ENCODE measurements at regions not wholly inside any gene's neighbourhood (a gene's known extent, or its start where the extent isn't known, plus 50 kb on each side); places are given as distances from the start of the nearest gene placed in this dataset.
"Not testable (repeated sequence)": the region's sequence is repeated elsewhere in the genome, so short reads cannot be mapped to it uniquely, and the experiment has no call there.

DNA sequence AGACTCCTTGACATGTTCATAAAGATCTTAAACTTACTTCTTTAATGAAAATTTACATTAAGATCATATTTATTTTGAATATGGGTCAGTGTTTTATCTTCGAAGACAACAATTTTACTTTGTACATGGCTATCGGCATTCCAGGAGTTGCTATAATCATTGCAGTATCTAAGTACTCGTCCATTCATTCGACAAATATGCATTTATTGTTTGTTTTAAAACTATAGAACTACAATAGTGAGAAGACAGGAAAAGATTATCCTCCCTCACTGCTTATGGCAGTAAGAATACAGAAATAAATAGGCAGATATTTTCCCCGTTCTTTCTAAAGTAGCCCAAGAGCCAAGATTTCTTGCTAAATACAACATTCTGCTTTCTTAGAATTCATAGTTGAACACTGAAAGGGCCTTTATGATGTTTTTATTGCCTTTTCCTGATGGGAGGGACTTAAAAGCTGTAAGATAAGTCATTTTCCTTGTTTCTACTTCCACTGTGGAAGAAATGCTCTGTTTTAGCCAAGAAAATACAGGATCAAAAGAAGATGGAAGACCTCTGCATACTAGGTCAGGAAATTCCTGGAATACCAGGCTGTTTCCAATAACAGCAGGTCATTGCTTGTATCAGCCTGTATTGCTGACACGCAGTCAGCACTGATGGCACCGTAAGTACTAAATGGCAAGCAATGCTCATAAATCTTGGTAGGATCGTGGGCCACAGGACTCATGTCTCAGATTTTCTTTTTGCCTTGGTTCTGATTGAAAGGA is 521.0 kb upstream of the ATP2B1 start:
- H3K36me3 ChIP-seq (ENCODE audit: control insufficient read depth, insufficient read depth, low read length): no peaks in the 10 kb centered on the region
- H3K27me3 ChIP-seq (ENCODE audit: control insufficient read depth, insufficient read depth, low read length): no peaks in the 10 kb centered on the region
- H3K27ac ChIP-seq (ENCODE audit: low read depth, low read length): no peak overlapping the region
- no peaks in the 10 kb centered on the region for H3K9me3 ChIP-seq (ENCODE audit: control insufficient read depth, insufficient read depth, low read length)
- WGBS (ENCODE audit: insufficient coverage): 46% methylated on average over 3 of the region's 8 CpGs
- no peak overlapping the region for H3K4me3 ChIP-seq (ENCODE audit: low read depth, low read length)
- no peaks in the 10 kb centered on the region for H3K4me1 ChIP-seq (ENCODE audit: control insufficient read depth, insufficient read depth, low read length)
- DNase-seq (ENCODE audit: low read depth in 4 of 6, low spot score in 6 of 6): peak in 1 of 6 donors; percentile 7

DNA sequence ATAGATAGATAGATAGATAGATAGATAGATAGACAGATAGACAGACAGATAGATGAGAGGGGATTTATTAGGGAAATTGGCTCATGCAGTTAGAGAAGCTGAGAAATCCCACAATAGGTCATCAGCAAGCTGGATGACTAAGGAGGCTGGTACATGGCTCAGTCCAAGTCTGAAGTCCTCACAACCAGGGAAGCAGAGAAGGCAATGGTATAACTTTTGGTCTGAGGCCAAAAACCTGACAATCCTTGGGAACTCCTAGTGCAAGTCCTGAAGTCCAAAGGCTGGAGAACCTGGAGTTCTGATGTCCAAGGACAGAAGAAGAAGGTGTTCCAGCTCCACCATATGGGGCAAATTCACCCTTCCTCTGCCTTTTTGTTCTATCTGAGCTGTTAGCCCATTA is 517.6 kb upstream of the ATP2B1 start:
- no peak overlapping the region for H3K27ac ChIP-seq (ENCODE audit: low read depth, low read length)
- no peak for DNase-seq (ENCODE audit: low read depth in 4 of 6, low spot score in 6 of 6)
- H3K4me3 ChIP-seq (ENCODE audit: low read depth, low read length): no peak overlapping the region
- H3K36me3 ChIP-seq (ENCODE audit: control insufficient read depth, insufficient read depth, low read length): no peaks in the 10 kb centered on the region
- no peaks in the 10 kb centered on the region for H3K27me3 ChIP-seq (ENCODE audit: control insufficient read depth, insufficient read depth, low read length)
- no peaks in the 10 kb centered on the region for H3K9me3 ChIP-seq (ENCODE audit: control insufficient read depth, insufficient read depth, low read length)
- H3K4me1 ChIP-seq (ENCODE audit: control insufficient read depth, insufficient read depth, low read length): no peaks in the 10 kb centered on the region

DNA sequence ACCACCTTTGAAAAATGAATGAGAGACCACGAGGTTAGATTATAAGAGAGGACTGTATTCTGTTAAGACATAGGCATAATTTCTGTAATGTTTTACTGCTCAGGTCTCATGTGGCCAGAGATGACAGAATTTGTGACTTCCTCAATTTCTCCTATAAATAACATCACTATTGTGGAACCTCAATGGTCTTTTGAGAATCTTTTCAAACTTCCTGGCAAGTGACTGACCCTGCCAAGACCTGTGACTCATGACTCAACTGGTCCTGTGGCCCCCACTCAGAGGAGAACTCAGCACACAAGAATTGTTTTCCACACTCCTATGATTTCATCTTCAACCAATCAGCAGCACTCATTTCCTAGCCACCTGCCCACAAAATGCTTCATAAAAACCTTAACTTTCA is 508.2 kb upstream of the ATP2B1 start:
- no peak overlapping the region for H3K27ac ChIP-seq (ENCODE audit: low read depth, low read length)
- WGBS (ENCODE audit: insufficient coverage): no CpG with 5 or more reads among the region's 1 CpG
- no peaks in the 10 kb centered on the region for H3K4me1 ChIP-seq (ENCODE audit: control insufficient read depth, insufficient read depth, low read length)
- H3K9me3 ChIP-seq (ENCODE audit: control insufficient read depth, insufficient read depth, low read length): no peaks in the 10 kb centered on the region
- H3K36me3 ChIP-seq (ENCODE audit: control insufficient read depth, insufficient read depth, low read length): no peaks in the 10 kb centered on the region
- no peak for DNase-seq (ENCODE audit: low read depth in 4 of 6, low spot score in 6 of 6)
- H3K27me3 ChIP-seq (ENCODE audit: control insufficient read depth, insufficient read depth, low read length): no peaks in the 10 kb centered on the region
- H3K4me3 ChIP-seq (ENCODE audit: low read depth, low read length): no peak overlapping the region

DNA sequence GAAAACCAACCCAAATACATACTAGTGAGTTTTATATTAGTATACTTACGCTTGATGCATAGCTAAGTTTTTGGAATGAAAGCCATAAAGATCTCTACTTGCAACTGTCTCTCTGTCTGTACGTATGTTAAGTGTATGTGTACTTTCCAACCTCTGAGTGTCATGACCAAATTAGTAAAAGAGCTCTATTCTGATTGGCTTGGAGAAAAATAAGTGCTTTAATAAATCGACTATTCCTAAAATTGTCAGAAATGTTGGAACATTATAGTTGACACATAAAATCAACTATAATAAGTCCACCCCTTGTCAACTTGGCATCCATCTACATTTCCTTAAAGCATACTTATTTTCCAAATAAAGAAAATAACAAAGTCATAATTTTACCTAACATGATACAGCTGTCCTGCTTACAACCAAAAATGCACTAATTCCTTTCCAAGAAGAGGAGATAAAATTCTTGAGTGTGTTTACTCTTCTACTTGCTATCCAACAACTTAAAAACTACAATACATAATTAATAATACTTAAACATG is 507.4 kb upstream of the ATP2B1 start:
- WGBS (ENCODE audit: insufficient coverage): 100% methylated on average over 1 of the region's 3 CpGs
- H3K27ac ChIP-seq (ENCODE audit: low read depth, low read length): no peak overlapping the region
- no peaks in the 10 kb centered on the region for H3K36me3 ChIP-seq (ENCODE audit: control insufficient read depth, insufficient read depth, low read length)
- no peaks in the 10 kb centered on the region for H3K4me1 ChIP-seq (ENCODE audit: control insufficient read depth, insufficient read depth, low read length)
- no peak overlapping the region for H3K4me3 ChIP-seq (ENCODE audit: low read depth, low read length)
- no peak for DNase-seq (ENCODE audit: low read depth in 4 of 6, low spot score in 6 of 6)
- no peaks in the 10 kb centered on the region for H3K9me3 ChIP-seq (ENCODE audit: control insufficient read depth, insufficient read depth, low read length)
- no peaks in the 10 kb centered on the region for H3K27me3 ChIP-seq (ENCODE audit: control insufficient read depth, insufficient read depth, low read length)

DNA sequence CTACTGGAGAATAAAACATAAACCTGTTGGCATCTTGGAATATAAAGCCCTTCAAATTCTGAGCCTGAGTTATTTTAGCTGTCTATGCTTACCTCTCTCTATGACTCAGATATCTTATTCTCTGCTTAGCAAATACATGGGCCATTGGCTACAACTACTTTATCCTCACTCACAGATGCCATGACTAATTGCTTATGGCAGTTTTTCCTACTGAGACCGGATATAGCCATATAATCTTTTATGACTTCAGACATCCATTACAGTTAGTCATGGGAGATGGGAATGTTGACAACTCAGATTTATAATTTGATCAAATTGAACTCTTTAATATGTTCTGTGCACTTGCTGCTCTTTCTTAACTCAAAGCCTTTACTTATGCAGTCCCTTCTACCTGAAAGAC is 502.4 kb upstream of the ATP2B1 start:
- peaks cover 6% of the 10 kb centered on the region for H3K9me3 ChIP-seq (ENCODE audit: control insufficient read depth, insufficient read depth, low read length)
- no peaks in the 10 kb centered on the region for H3K27me3 ChIP-seq (ENCODE audit: control insufficient read depth, insufficient read depth, low read length)

DNA sequence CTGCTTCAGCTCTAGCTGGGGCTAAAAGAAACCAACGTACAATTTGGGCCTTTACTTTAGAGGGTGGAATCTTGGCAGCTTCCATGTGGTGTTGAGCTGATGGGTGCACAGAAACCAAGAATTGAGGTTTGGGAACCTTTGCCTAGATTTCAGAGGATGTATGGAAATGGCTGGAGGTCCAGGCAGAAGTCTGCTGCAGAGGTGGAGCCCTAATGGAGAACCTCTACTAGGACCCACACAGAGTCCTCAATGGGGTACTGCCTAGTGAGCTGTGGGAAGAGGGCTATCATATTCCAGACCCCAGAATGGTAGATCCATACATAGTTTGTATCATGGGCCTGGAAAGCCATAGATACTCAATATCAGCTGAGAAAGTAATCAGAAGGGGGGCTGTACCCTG is 500.4 kb upstream of the ATP2B1 start:
- Histone ChIP-seq H3K27ac (ENCODE audit: low read depth, low read length) (no peak overlapping the region), H3K36me3 (ENCODE audit: control insufficient read depth, insufficient read depth, low read length) (no peaks in the 10 kb centered on the region)
- 100% methylated on average over 1 of the region's 1 CpG for WGBS (ENCODE audit: insufficient coverage)

More for the DNA sequence above, 502.4 kb upstream of the ATP2B1 start:
- no peak overlapping the region for H3K27ac ChIP-seq (ENCODE audit: low read depth, low read length)
- H3K4me1 ChIP-seq (ENCODE audit: control insufficient read depth, insufficient read depth, low read length): no peaks in the 10 kb centered on the region
- H3K4me3 ChIP-seq (ENCODE audit: low read depth, low read length): no peak overlapping the region
- WGBS (ENCODE audit: insufficient coverage): no CpG with 5 or more reads among the region's 1 CpG
- no peaks in the 10 kb centered on the region for H3K36me3 ChIP-seq (ENCODE audit: control insufficient read depth, insufficient read depth, low read length)
- DNase-seq (ENCODE audit: low read depth in 4 of 6, low spot score in 6 of 6): no peak

DNA sequence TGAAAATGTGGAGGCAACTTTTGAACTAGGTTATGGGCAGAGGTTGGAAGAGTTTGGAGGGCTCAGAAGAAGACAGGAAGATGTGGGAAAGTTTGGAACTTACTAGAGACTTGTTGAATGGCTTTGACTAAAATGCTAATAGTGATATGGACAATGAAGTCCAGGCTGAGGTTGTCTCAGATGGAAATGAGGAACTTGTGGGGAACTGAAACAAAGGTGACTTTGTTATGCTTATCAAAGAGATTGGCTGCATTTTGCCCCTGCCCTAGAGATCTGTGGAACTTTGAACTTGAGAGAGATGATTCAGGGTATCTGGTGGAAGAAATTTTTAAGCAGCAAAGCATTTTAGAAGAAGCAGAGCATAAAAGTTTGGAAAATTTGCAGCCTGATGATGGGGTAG is 499.7 kb upstream of the ATP2B1 start:
- not testable (repeated sequence) for H3K36me3 ChIP-seq (ENCODE audit: control insufficient read depth, insufficient read depth, low read length); H3K27ac ChIP-seq (ENCODE audit: low read depth, low read length); H3K9me3 ChIP-seq (ENCODE audit: control insufficient read depth, insufficient read depth, low read length); H3K4me1 ChIP-seq (ENCODE audit: control insufficient read depth, insufficient read depth, low read length); DNase-seq (ENCODE audit: low read depth in 4 of 6, low spot score in 6 of 6); H3K4me3 ChIP-seq (ENCODE audit: low read depth, low read length); H3K27me3 ChIP-seq (ENCODE audit: control insufficient read depth, insufficient read depth, low read length)

More for the DNA sequence above, 500.4 kb upstream of the ATP2B1 start:
- Histone ChIP-seq H3K9me3 (ENCODE audit: control insufficient read depth, insufficient read depth, low read length) (peaks cover 6% of the 10 kb centered on the region), H3K27me3 (ENCODE audit: control insufficient read depth, insufficient read depth, low read length) (no peaks in the 10 kb centered on the region), H3K4me3 (ENCODE audit: low read depth, low read length) (no peak overlapping the region), H3K4me1 (ENCODE audit: control insufficient read depth, insufficient read depth, low read length) (no peaks in the 10 kb centered on the region)
- DNase-seq (ENCODE audit: low read depth in 4 of 6, low spot score in 6 of 6): no peak

DNA sequence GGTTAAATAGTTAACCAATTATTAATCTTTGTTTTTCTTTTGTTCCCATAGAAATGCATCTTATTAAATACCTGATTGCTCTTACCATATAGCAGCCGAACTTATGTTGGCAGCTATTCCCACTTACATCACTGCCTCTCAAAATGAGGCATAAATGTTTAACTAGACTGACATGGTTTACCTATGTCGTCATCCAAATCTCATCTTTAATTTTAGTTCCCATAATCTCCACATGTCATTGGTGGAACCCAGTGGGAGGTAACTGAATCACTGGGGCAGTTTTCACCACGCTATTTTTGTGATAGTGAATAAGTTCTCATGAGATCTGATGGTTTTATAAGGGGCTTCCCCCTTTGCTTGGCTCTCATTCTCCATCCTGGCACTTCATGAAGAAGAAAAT is 499.2 kb upstream of the ATP2B1 start:
- Histone ChIP-seq H3K27ac (ENCODE audit: low read depth, low read length) (no peak overlapping the region), H3K4me3 (ENCODE audit: low read depth, low read length) (no peak overlapping the region), H3K36me3 (ENCODE audit: control insufficient read depth, insufficient read depth, low read length) (no peaks in the 10 kb centered on the region), H3K9me3 (ENCODE audit: control insufficient read depth, insufficient read depth, low read length) (peaks cover 6% of the 10 kb centered on the region), H3K27me3 (ENCODE audit: control insufficient read depth, insufficient read depth, low read length) (no peaks in the 10 kb centered on the region), H3K4me1 (ENCODE audit: control insufficient read depth, insufficient read depth, low read length) (no peaks in the 10 kb centered on the region)
- no peak for DNase-seq (ENCODE audit: low read depth in 4 of 6, low spot score in 6 of 6)
- no CpG with 5 or more reads among the region's 3 CpGs for WGBS (ENCODE audit: insufficient coverage)

DNA sequence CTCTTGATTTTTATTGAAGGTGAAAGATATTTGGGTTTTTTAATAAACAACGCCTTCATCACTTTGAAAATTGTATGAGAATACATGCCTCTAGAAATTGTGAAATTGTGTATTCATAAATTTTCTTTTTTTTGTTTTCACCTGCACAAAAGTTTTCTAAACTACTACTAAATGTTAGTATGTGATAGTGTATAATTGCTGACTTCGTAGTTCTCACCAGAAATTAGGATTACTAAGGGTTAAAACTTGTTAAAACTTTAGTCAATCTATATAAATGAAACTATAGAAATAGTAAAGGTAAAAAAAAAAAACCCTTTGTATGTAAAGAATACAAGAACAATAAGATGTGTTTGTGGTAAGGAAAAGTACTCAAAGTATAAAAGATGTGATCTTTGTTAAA is 496.5 kb upstream of the ATP2B1 start:
- H3K9me3 ChIP-seq (ENCODE audit: control insufficient read depth, insufficient read depth, low read length): peaks cover 6% of the 10 kb centered on the region
- no peak overlapping the region for H3K4me3 ChIP-seq (ENCODE audit: low read depth, low read length)
- H3K4me1 ChIP-seq (ENCODE audit: control insufficient read depth, insufficient read depth, low read length): no peaks in the 10 kb centered on the region
- DNase-seq (ENCODE audit: low read depth in 4 of 6, low spot score in 6 of 6): no peak
- no peaks in the 10 kb centered on the region for H3K27me3 ChIP-seq (ENCODE audit: control insufficient read depth, insufficient read depth, low read length)
- H3K36me3 ChIP-seq (ENCODE audit: control insufficient read depth, insufficient read depth, low read length): no peaks in the 10 kb centered on the region
- no peak overlapping the region for H3K27ac ChIP-seq (ENCODE audit: low read depth, low read length)
- WGBS (ENCODE audit: insufficient coverage): no CpG with 5 or more reads among the region's 2 CpGs

DNA sequence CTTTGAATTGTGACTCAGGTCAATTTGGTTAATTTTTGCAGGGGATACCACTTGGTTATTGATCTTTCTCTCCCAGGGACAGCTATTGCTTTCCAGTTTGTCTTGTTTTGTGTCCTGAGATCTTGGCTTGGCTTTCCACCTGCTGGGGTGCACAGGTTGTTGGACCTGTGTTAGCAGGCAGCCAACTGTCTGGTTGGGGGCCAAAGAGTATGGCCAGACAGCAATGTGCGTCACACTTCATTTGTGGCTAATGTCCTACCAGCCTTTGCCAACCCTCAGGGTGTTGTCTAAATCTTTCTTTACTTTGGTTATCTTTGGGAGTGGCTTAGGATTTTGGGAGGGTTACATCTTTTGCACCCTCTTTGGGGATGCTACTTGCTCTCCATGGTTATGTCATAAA is 494.9 kb upstream of the ATP2B1 start:
- 100% methylated on average over 1 of the region's 1 CpG for WGBS (ENCODE audit: insufficient coverage)
- Histone ChIP-seq H3K27ac (ENCODE audit: low read depth, low read length) (no peak overlapping the region), H3K9me3 (ENCODE audit: control insufficient read depth, insufficient read depth, low read length) (no peaks in the 10 kb centered on the region)

More for the DNA sequence above, 494.9 kb upstream of the ATP2B1 start:
- Histone ChIP-seq H3K4me3 (ENCODE audit: low read depth, low read length) (no peak overlapping the region), H3K36me3 (ENCODE audit: control insufficient read depth, insufficient read depth, low read length) (no peaks in the 10 kb centered on the region), H3K4me1 (ENCODE audit: control insufficient read depth, insufficient read depth, low read length) (no peaks in the 10 kb centered on the region), H3K27me3 (ENCODE audit: control insufficient read depth, insufficient read depth, low read length) (no peaks in the 10 kb centered on the region)
- no peak for DNase-seq (ENCODE audit: low read depth in 4 of 6, low spot score in 6 of 6)

Measured in spinal cord (tissue), 9 donors.